PC-9 (cell line): ENCODE measurements at regions not wholly inside any gene's neighbourhood (a gene's known extent, or its start where the extent isn't known, plus 50 kb on each side); places are given as distances from the start of the nearest gene placed in this dataset.

ENCODE experiments used
- CTCF ChIP-seq: fragments of 200-600 bp; sonication (generic); conservative IDR thresholded peaks from 2 replicates; pipeline ENCODE4 v1.6.1; 2017; ENCODE audit warnings: mixed run types, antibody characterized with exemption, mild to moderate bottlenecking, moderate library complexity
- EZH2 ChIP-seq: fragments of 200-600 bp; sonication (generic); IDR thresholded peaks from 2 replicates; pipeline ENCODE4 v1.8.0; 2017; ENCODE audit warnings: antibody characterized with exemption, low read depth

- TF ChIP-seq EZH2 (no peak), CTCF (no peak)
These were observed 205.5 kb downstream of the HS3ST3B1 start for GRCh38 chr17:14506364-14506763.
